ENCODE measurements at regions not wholly inside any gene's neighbourhood (a gene's known extent, or its start where the extent isn't known, plus 50 kb on each side); places are given as distances from the start of the nearest gene placed in this dataset.
"Not testable (repeated sequence)": the region's sequence is repeated elsewhere in the genome, so short reads cannot be mapped to it uniquely, and the experiment has no call there.

- H3K4me3 ChIP-seq (ENCODE audit: low read depth, low read length); DNase-seq (ENCODE audit: low read depth): not testable (repeated sequence)
Measured at GRCh38 chr7:6882321-6882721, 56.2 kb upstream of the CCZ1B start.

DNA sequence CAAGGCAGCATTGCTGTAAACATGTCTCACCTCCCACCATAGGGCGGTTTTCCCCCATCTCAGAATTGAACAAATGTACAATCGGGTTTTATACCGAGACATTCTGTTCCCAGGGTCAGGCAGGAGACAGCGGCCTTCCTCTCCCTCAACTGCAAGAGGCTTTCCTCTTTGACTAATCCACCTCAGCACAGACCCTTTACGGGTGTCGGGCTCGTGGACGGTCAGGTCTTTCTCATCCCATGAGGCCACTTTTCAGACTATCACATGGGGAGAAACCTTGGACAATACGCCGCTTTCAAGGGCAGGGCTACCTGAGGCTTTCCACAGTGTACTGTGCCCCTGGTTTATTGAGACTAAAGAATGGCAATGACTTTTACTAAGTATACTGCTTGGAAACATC is 57.7 kb upstream of the CCZ1B start:
- DNase-seq (ENCODE audit: low read depth); H3K4me3 ChIP-seq (ENCODE audit: low read depth, low read length): not testable (repeated sequence)

DNA sequence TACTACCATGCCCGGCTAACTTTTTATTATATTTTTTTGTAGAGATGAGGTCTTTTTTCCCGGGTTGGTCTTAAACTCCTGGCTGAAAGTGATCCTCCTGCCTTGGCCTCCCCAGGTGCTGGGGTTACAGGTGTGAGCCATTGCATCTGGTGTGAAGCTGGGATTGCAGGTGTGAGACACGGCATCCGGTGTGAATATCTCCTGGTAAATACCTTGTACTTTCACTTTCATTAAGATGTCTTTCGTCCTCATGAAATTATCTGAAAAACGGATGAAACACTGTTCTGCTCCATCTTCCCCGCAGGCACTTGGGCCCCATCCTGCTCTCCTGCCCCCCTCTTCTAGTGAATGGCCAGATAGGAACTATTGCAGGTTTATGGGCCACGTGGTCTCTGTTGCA is 60.1 kb upstream of the CCZ1B start:
- TF ChIP-seq, protein P1, sequence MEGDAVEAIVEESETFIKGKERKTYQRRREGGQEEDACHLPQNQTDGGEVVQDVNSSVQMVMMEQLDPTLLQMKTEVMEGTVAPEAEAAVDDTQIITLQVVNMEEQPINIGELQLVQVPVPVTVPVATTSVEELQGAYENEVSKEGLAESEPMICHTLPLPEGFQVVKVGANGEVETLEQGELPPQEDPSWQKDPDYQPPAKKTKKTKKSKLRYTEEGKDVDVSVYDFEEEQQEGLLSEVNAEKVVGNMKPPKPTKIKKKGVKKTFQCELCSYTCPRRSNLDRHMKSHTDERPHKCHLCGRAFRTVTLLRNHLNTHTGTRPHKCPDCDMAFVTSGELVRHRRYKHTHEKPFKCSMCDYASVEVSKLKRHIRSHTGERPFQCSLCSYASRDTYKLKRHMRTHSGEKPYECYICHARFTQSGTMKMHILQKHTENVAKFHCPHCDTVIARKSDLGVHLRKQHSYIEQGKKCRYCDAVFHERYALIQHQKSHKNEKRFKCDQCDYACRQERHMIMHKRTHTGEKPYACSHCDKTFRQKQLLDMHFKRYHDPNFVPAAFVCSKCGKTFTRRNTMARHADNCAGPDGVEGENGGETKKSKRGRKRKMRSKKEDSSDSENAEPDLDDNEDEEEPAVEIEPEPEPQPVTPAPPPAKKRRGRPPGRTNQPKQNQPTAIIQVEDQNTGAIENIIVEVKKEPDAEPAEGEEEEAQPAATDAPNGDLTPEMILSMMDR (conservative IDR thresholded peaks at IDR 0.05; ENCODE audit: low read depth, low read length): no peak
- no peak for DNase-seq (ENCODE audit: low read depth)
- H3K4me3 ChIP-seq (ENCODE audit: low read depth, low read length): no peak overlapping the region

GRCh38 chr7:6888267-6889045 is 62.4 kb upstream of the CCZ1B start:
- DNase-seq (ENCODE audit: low read depth); H3K4me3 ChIP-seq (ENCODE audit: low read depth, low read length): not testable (repeated sequence)

DNA sequence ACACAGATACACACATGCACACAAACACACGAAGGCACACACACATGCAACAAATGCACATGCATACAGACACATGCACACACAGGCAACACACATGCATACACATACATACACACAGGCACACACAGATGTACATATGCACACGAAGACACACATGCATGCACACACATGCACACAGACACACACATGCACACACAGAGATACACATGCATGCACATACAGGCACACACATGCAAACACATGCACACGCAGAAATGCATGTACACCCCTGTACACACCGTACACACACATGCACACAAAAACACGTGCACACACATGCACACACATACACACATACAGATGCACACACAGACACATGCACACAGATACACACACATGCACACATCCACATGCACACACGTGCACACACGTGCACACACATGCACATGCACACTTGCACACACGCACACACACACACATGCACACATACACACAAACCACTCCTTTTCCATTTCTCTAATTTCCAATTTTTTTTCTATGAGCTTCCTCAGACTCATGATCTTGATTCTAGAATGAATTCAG is 63.3 kb upstream of the CCZ1B start:
- TF ChIP-seq, protein P1 (conservative IDR thresholded peaks at IDR 0.05; ENCODE audit: low read depth, low read length): no peak
- no peak for DNase-seq (ENCODE audit: low read depth)
- no peak overlapping the region for H3K4me3 ChIP-seq (ENCODE audit: low read depth, low read length)

DNA sequence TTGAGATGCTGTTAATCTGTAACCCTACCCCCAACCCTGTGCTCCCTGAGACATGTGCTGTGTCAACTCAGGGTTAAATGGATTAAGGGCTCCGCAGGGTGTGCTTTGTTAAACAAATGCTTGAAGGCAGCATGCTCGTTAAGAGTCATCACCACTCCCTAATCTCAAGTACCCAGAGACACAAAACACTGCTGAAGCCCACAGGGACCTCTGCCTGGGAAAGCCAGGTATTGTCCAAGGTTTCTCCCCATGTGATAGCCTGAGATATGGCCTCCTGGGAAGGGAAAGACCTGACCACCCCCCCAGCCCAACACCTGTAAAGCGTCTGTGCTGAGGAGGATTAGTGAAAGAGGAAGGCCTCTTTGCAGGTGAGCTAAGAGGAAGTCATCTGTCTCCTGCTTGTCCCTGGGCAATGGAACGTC is 76.0 kb upstream of the CCZ1B start:
- not testable (repeated sequence) for DNase-seq (ENCODE audit: low read depth); H3K4me3 ChIP-seq (ENCODE audit: low read depth, low read length)

DNA sequence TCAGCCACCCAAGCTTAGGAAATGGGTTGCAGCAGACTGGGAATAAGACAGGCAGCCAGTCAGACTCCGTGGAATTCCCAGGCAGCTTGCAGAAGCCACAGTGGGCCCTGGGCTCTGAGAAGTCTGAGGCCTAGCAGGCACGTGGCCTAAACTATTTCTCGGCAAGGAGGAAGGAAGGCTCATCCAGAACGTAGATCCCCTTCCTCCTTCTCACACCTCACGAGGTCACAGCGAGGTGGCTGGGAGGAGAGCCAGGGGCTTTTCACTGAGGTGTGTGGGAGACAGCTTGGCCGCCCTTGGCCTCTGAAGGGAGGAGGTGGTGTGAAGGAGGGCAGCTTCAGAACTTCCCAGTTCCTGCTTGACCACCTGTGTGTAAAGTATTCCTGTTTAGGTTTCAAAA is 77.2 kb upstream of the CCZ1B start:
- H3K4me3 ChIP-seq (ENCODE audit: low read depth, low read length); DNase-seq (ENCODE audit: low read depth): not testable (repeated sequence)

GRCh38 chr7:6903792-6904191 is 77.7 kb upstream of the CCZ1B start:
- not testable (repeated sequence) for H3K4me3 ChIP-seq (ENCODE audit: low read depth, low read length); DNase-seq (ENCODE audit: low read depth)

- H3K4me3 ChIP-seq (ENCODE audit: low read depth, low read length): no peak overlapping the region
- no peak for DNase-seq (ENCODE audit: low read depth)
- TF ChIP-seq, protein P1 (conservative IDR thresholded peaks at IDR 0.05; ENCODE audit: low read depth, low read length): no peak
Measured at GRCh38 chr7:6917258-6917657, 91.2 kb upstream of the CCZ1B start.

GRCh38 chr7:6919169-6919568 is 93.1 kb upstream of the CCZ1B start:
- H3K4me3 ChIP-seq (ENCODE audit: low read depth, low read length); DNase-seq (ENCODE audit: low read depth): not testable (repeated sequence)

- not testable (repeated sequence) for H3K4me3 ChIP-seq (ENCODE audit: low read depth, low read length); DNase-seq (ENCODE audit: low read depth)
Measured at GRCh38 chr7:6924523-6924922, 98.4 kb upstream of the CCZ1B start.

DNA sequence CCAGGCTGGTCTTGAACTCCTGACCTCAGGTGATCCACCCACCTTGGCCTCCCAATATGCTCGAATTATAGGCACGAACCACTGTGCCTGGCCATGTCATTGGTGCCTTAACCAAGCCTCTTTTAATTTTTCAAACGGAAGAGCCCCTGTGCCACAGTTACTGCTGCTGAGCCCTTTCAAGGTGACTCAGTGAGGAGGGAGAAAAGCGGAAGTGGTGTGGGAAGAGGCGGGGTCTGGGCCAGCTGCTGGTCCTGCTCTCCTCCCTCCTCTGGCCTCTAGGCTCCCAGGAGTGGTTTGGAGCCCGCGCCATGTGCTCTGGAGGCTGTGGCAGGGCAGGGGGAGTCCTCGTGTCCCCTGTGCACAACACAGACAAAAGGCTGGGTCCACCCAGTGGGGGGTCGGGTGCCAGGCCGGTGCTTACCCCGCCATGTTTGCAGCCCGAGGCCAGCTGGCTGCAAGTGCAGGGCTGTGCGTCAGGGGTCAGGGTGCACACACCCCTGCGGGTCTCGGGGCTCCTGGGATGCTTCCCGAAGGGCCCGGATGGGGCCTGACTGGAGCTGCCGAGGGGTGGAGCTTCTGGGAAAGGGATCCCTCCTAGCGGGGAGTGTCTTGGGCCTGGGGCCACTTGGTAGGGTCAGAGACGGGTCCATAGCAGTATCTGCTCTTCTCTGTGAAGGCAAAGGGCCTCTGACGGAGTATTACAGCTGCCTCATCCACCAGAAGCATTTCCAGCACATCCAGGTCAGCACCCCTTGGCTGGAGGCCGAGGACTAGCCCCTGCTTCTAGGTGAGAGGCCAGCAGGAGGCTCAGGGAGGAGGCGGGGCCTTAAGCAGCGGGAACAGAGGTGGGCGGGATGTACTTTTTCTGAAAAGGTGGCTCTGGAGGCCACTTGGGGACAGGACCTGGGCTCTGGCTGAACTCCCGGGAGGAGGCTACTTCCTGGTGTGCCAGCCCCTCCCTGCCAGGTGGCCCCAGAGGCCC is 100.4 kb upstream of the CCZ1B start:
- not testable (repeated sequence) for H3K4me3 ChIP-seq (ENCODE audit: low read depth, low read length); DNase-seq (ENCODE audit: low read depth)

- not testable (repeated sequence) for DNase-seq (ENCODE audit: low read depth); H3K4me3 ChIP-seq (ENCODE audit: low read depth, low read length)
Measured at GRCh38 chr7:6927643-6928042, 101.6 kb upstream of the CCZ1B start.

DNA sequence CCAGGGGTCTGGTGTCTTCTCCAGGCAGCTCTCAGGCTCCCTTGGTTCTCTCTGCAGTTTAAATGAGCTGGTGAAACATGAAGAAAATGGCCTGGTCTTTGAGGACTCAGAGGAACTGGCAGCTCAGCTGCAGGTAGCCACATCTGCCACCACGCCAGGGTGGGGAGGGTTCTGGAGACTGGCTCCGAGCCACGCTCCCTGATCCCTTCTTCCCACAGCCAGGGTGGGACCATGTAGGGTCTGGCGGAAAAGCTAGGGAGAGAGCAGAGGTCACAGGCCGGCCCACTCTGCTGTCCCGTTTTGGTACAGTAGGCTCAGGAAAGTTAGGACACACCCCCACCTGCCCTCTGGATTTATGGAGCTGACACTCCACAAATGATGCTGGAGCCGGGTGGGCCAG is 103.5 kb upstream of the CCZ1B start:
- H3K4me3 ChIP-seq (ENCODE audit: low read depth, low read length); DNase-seq (ENCODE audit: low read depth): not testable (repeated sequence)

- not testable (repeated sequence) for H3K4me3 ChIP-seq (ENCODE audit: low read depth, low read length); DNase-seq (ENCODE audit: low read depth)
Measured at GRCh38 chr7:6930081-6930635, 104.1 kb upstream of the CCZ1B start.
